ENCODE measurements at regions not wholly inside any gene's neighbourhood (a gene's known extent, or its start where the extent isn't known, plus 50 kb on each side); places are given as distances from the start of the nearest gene placed in this dataset.

DNA sequence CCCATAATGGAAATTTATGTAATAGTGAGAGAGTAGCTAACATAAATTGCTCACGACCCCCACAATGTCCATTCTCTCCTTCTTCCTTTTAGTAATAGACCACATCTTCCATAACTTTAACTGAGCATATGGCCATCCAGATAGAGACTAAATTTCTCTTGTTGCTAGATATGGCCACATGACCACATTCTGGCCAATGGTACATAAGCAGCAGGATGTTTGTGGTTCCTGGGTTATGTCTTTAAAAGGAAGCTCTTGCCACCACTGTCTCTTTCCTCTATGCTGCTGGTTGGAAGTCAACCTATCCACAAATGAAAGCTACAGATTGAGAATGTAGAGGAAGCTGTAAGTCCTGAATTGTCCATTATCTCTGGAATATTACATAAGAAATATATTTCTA lies 59.7 kb upstream of the NPHP3 start:
- no peak for TF ChIP-seq BHLHE40 (IDR thresholded peaks at IDR 0.05; ENCODE audit: borderline replicate concordance)
- no peak for TF ChIP-seq HDGF (IDR thresholded peaks at IDR 0.05; ENCODE audit: borderline replicate concordance)
- no peak for TF ChIP-seq SUZ12 (IDR thresholded peaks at IDR 0.05)
- TF ChIP-seq CTBP1 (IDR thresholded peaks at IDR 0.05; ENCODE audit: borderline replicate concordance), result no peak
- TF ChIP-seq LEF1 (IDR thresholded peaks at IDR 0.05; ENCODE audit: borderline replicate concordance), result no peak
- no peak for TF ChIP-seq ARNT (IDR thresholded peaks at IDR 0.05)
- no peak for TF ChIP-seq PKNOX1 (IDR thresholded peaks at IDR 0.05)
- TF ChIP-seq ELF4 (IDR thresholded peaks at IDR 0.05), result no peak
- POLR2A ChIA-PET, result no interaction called here
- no peak for DNase-seq (ENCODE audit: extremely low spot score)
- CTCF ChIA-PET, result no interaction called here

- ChIA-PET POLR2A (no interaction called here), CTCF (no interaction called here)
- TF ChIP-seq ELF4 (IDR thresholded peaks at IDR 0.05) (no peak), FOXK2 (IDR thresholded peaks at IDR 0.05) (no peak), BHLHE40 (IDR thresholded peaks at IDR 0.05; ENCODE audit: borderline replicate concordance) (no peak), NFRKB (IDR thresholded peaks at IDR 0.05) (no peak), PKNOX1 (IDR thresholded peaks at IDR 0.05) (no peak), L3MBTL2 (conservative IDR thresholded peaks at IDR 0.05) (no peak), ARNT (IDR thresholded peaks at IDR 0.05) (no peak), FOXM1 (IDR thresholded peaks at IDR 0.05; ENCODE audit: borderline replicate concordance) (no peak), HDGF (IDR thresholded peaks at IDR 0.05; ENCODE audit: borderline replicate concordance) (no peak), ZNF384 (IDR thresholded peaks at IDR 0.05) (no peak), FOXA1 (IDR thresholded peaks at IDR 0.05) (no peak), SP1 (IDR thresholded peaks at IDR 0.05) (no peak), TARDBP (IDR thresholded peaks at IDR 0.05) (no peak)
- no peak for DNase-seq (ENCODE audit: extremely low spot score)
These were observed 55.0 kb upstream of the NPHP3 start for GRCh38 chr3:132777171-132777570.

DNA sequence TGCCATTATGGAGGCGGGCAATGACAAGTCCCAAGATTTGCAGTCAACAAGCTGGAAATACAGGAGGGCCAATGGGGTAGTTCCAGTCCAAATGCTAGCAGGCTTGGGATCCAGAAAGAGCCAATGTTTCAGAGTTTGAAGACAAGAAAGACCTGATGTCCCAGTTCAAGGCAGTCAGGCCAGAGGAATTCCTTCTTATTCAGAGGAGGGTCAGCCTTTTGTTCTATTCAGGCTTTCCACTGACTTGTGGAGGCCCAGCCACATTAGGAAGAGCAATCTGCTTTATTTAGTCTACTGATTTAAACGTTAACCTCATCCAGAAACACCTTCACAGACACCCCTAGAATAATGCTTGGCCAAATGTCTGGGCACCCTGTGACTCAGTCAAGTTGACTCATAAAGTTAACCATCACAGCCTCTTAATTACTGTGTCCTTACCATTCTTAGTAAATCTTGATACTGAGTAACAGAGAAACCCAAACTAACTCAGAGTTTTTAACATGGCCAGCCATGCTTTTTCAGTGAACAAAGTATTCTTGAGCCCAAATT lies 50.9 kb upstream of the NPHP3 start:
- TF ChIP-seq CTBP1 (IDR thresholded peaks at IDR 0.05; ENCODE audit: borderline replicate concordance), result no peak
- no peak for TF ChIP-seq PKNOX1 (IDR thresholded peaks at IDR 0.05)
- TF ChIP-seq FOXM1 (IDR thresholded peaks at IDR 0.05; ENCODE audit: borderline replicate concordance), result no peak
- TF ChIP-seq BHLHE40 (IDR thresholded peaks at IDR 0.05; ENCODE audit: borderline replicate concordance), result no peak
- no peak for TF ChIP-seq SP1 (IDR thresholded peaks at IDR 0.05)
- TF ChIP-seq TARDBP (IDR thresholded peaks at IDR 0.05), result no peak
- TF ChIP-seq LEF1 (IDR thresholded peaks at IDR 0.05; ENCODE audit: borderline replicate concordance), result no peak
- no peak for TF ChIP-seq HDGF (IDR thresholded peaks at IDR 0.05; ENCODE audit: borderline replicate concordance)
- TF ChIP-seq NFRKB (IDR thresholded peaks at IDR 0.05), result no peak
- no peak for TF ChIP-seq ELF4 (IDR thresholded peaks at IDR 0.05)
- no peak for TF ChIP-seq L3MBTL2 (conservative IDR thresholded peaks at IDR 0.05)
- no peak for TF ChIP-seq FOXA1 (IDR thresholded peaks at IDR 0.05)
- TF ChIP-seq SUZ12 (IDR thresholded peaks at IDR 0.05), result no peak
- no peak for TF ChIP-seq FOXK2 (IDR thresholded peaks at IDR 0.05)
- no peak for TF ChIP-seq ARNT (IDR thresholded peaks at IDR 0.05)
- TF ChIP-seq ZNF384 (IDR thresholded peaks at IDR 0.05), result no peak
- POLR2A ChIA-PET, result no interaction called here
- DNase-seq (ENCODE audit: extremely low spot score), result no peak
- CTCF ChIA-PET, result no interaction called here

- ChIA-PET CTCF (no interaction called here), POLR2A (no interaction called here)
- no peak for DNase-seq (ENCODE audit: extremely low spot score)
- TF ChIP-seq L3MBTL2 (conservative IDR thresholded peaks at IDR 0.05), result no peak
- TF ChIP-seq ARNT (IDR thresholded peaks at IDR 0.05), result no peak
- no peak for TF ChIP-seq ELF4 (IDR thresholded peaks at IDR 0.05)
- TF ChIP-seq NFRKB (IDR thresholded peaks at IDR 0.05), result no peak
- TF ChIP-seq SP1 (IDR thresholded peaks at IDR 0.05), result no peak
- no peak for TF ChIP-seq HDGF (IDR thresholded peaks at IDR 0.05; ENCODE audit: borderline replicate concordance)
- no peak for TF ChIP-seq FOXM1 (IDR thresholded peaks at IDR 0.05; ENCODE audit: borderline replicate concordance)
These were observed 50.0 kb upstream of the NPHP3 start for GRCh38 chr3:132772252-132772651.
